ENCODE measurements at regions not wholly inside any gene's neighbourhood (a gene's known extent, or its start where the extent isn't known, plus 50 kb on each side); places are given as distances from the start of the nearest gene placed in this dataset.

DNA sequence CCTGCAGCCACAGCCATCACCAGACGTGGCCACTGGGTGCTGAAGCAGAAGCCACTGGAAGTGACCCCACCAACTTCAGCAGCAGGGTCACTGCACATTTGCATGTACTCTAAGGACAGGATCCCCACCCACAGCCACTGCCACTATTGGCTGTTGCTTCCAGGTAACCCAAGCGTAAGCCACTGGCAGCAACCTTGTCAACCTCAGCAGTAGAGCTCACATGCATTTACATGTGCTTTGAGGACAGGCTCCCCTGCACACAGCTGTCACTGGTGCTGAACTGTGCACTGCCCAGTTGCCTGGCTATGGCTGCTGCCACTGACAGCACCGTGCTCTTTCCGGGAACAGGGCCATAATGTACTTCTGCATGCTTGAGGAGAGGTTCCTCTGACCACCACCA, 332.4 kb upstream of the DMD start:
- 75% methylated on average over 3 of the region's 4 CpGs; no CpG with 5 or more reads in 1 of the 2 donors for WGBS, 2 donors
- no peak for ATAC-seq (ENCODE audit: low FRiP score in 2 of 2)
- Histone ChIP-seq H3K36me3 (no peaks in the 10 kb centered on the region), H3K9me3 (no peaks in the 10 kb centered on the region), H3K27me3 (no peaks in the 10 kb centered on the region), H3K4me3 (no peak overlapping the region), H3K27ac (no peak overlapping the region), H3K4me1 (no peaks in the 10 kb centered on the region)
- TF ChIP-seq CTCF (IDR thresholded peaks at IDR 0.05) (no peak), POLR2AphosphoS5 (IDR thresholded peaks at IDR 0.05) (no peak), EP300 (IDR thresholded peaks at IDR 0.05) (no peak), POLR2A (IDR thresholded peaks at IDR 0.05) (no peak)
- DNase-seq = no peak

Measured in upper lobe of left lung (tissue), 6 donors.